NAMALWA (cell line): ENCODE measurements at regions not wholly inside any gene's neighbourhood (a gene's known extent, or its start where the extent isn't known, plus 50 kb on each side); places are given as distances from the start of the nearest gene placed in this dataset.
A peak's percentile ranks its signal among the peaks of the same experiment; 100 is the strongest.

Experiments
- DNase-seq: peaks from one replicate; pipeline ENCODE4 v3.0.0-alpha.2; 2015; ENCODE audit warnings: low spot score

GRCh38 chr17:54007855-54008254, 185.1 kb downstream of the KIF2B start:
- no peak for DNase-seq

GRCh38 chr17:54009502-54009901, 186.8 kb downstream of the KIF2B start:
- no peak for DNase-seq

- no peak for DNase-seq
Observed at GRCh38 chr17:54013072-54013471, 190.3 kb downstream of the KIF2B start.

- no peak for DNase-seq
Observed at GRCh38 chr17:54015734-54016133, 193.0 kb downstream of the KIF2B start.

GRCh38 chr17:54021418-54021817, 198.7 kb downstream of the KIF2B start:
- no peak for DNase-seq

GRCh38 chr17:54028986-54029580, 206.4 kb downstream of the KIF2B start:
- DNase-seq = no peak

GRCh38 chr17:54029986-54030385, 207.3 kb downstream of the KIF2B start:
- no peak for DNase-seq

GRCh38 chr17:54046570-54046969, 223.8 kb downstream of the KIF2B start:
- DNase-seq = no peak

- DNase-seq = no peak
Observed at GRCh38 chr17:54063639-54064038, 240.9 kb downstream of the KIF2B start.

GRCh38 chr17:54085020-54085419, 262.3 kb downstream of the KIF2B start:
- no peak for DNase-seq

- no peak for DNase-seq
Observed at GRCh38 chr17:54085934-54086333, 263.2 kb downstream of the KIF2B start.

- DNase-seq = no peak
Observed at GRCh38 chr17:54096216-54096615, 273.5 kb downstream of the KIF2B start.

- DNase-seq = no peak
Observed at GRCh38 chr17:54099221-54099620, 276.5 kb downstream of the KIF2B start.

- no peak for DNase-seq
Observed at GRCh38 chr17:54102246-54102645, 279.5 kb downstream of the KIF2B start.

- no peak for DNase-seq
Observed at GRCh38 chr17:54111576-54111975, 288.8 kb downstream of the KIF2B start.

- no peak for DNase-seq
Observed at GRCh38 chr17:54117452-54117851, 294.7 kb downstream of the KIF2B start.

- no peak for DNase-seq
Observed at GRCh38 chr17:54124456-54124855, 301.7 kb downstream of the KIF2B start.

- no peak for DNase-seq
Observed at GRCh38 chr17:54153423-54153822, 330.7 kb downstream of the KIF2B start.

GRCh38 chr17:54157542-54157941, 334.8 kb downstream of the KIF2B start:
- DNase-seq = no peak

GRCh38 chr17:54172096-54172984, 349.6 kb downstream of the KIF2B start:
- peak; percentile 27 for DNase-seq

- DNase-seq = no peak
Observed at GRCh38 chr17:54172985-54173316, 350.2 kb downstream of the KIF2B start.

- no peak for DNase-seq
Observed at GRCh38 chr17:54177606-54178308, 355.0 kb downstream of the KIF2B start.

GRCh38 chr17:54180950-54181349, 358.2 kb downstream of the KIF2B start:
- no peak for DNase-seq
